H1 (cell line): ENCODE measurements at regions not wholly inside any gene's neighbourhood (a gene's known extent, or its start where the extent isn't known, plus 50 kb on each side); places are given as distances from the start of the nearest gene placed in this dataset.

ENCODE experiments used
- BRCA1 ChIP-seq: IDR thresholded peaks from 2 replicates; pipeline ENCODE4 v1.6.1; 2012; ENCODE audit warnings: low read depth, low read length, improper control_type of control experiment
- EP300 ChIP-seq, 2 experiments: IDR thresholded peaks; 1 replicate in 1 of 2; 2 replicates in 1 of 2; pipeline ENCODE4 v1.6.1; 2011 to 2012; ENCODE audit warnings: low read depth in 2 of 2, low read length in 2 of 2, mild to moderate bottlenecking in 2 of 2, borderline replicate concordance in 1 of 2, inconsistent platforms in 1 of 2, moderate library complexity in 1 of 2
- SP1 ChIP-seq: IDR thresholded peaks from 2 replicates; pipeline ENCODE4 v1.6.1; 2011; ENCODE audit warnings: low read depth, low read length
- SP4 ChIP-seq: IDR thresholded peaks from 2 replicates; pipeline ENCODE4 v1.6.1; 2012; ENCODE audit warnings: low read length, inconsistent platforms
- YY1 ChIP-seq: IDR thresholded peaks from 2 replicates; pipeline ENCODE4 v1.6.1; 2011; ENCODE audit warnings: low read depth, mild to moderate bottlenecking, low read length

DNA sequence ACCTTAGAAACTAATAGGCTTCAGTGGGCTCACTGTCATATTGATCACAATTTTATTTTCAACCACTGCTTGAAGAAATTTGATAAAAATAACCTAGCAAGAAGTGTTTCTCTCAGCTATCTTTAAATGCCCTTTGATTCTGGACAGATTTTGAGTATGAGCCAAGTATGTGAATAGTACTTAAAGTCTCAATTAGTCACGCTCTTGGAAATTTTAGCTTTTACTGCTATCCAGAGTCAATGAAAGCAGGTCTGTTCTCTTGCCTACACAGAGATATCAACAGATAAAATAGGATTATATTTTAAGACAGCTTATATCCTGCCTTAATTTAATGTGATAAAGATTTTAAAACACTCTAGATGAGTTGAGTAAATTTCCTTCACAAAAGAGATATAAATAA is 337.3 kb downstream of the CBLN2 start (continued):
- TF ChIP-seq EP300 (IDR thresholded peaks at IDR 0.05; ENCODE audit: borderline replicate concordance in 1 of 2, low read depth in 2 of 2, low read length in 2 of 2) (no peak), SP4 (no peak), YY1 (no peak), SP1 (no peak), BRCA1 (no peak)
